Fibroblast of mammary gland (primary cell): ENCODE measurements at regions not wholly inside any gene's neighbourhood (a gene's known extent, or its start where the extent isn't known, plus 50 kb on each side); places are given as distances from the start of the nearest gene placed in this dataset.

Experiments
- DNase-seq: peaks from one replicate; pipeline ENCODE4 v3.0.0-alpha.2; 2010; ENCODE audit warnings: low read depth
- H3K4me3 ChIP-seq: 2 replicates; pipeline ENCODE4 v1.5.1; 2011; ENCODE audit warnings: low read depth, mild to moderate bottlenecking, low read length, moderate library complexity; ENCODE audit not compliant: control insufficient read depth
- TF ChIP-seq, protein P1 (sequence below): conservative IDR thresholded peaks from 2 replicates; pipeline ENCODE4 v1.5.1; 2011; ENCODE audit warnings: low read depth, low read length, inconsistent platforms; ENCODE audit not compliant: control insufficient read depth, insufficient read depth

DNA sequence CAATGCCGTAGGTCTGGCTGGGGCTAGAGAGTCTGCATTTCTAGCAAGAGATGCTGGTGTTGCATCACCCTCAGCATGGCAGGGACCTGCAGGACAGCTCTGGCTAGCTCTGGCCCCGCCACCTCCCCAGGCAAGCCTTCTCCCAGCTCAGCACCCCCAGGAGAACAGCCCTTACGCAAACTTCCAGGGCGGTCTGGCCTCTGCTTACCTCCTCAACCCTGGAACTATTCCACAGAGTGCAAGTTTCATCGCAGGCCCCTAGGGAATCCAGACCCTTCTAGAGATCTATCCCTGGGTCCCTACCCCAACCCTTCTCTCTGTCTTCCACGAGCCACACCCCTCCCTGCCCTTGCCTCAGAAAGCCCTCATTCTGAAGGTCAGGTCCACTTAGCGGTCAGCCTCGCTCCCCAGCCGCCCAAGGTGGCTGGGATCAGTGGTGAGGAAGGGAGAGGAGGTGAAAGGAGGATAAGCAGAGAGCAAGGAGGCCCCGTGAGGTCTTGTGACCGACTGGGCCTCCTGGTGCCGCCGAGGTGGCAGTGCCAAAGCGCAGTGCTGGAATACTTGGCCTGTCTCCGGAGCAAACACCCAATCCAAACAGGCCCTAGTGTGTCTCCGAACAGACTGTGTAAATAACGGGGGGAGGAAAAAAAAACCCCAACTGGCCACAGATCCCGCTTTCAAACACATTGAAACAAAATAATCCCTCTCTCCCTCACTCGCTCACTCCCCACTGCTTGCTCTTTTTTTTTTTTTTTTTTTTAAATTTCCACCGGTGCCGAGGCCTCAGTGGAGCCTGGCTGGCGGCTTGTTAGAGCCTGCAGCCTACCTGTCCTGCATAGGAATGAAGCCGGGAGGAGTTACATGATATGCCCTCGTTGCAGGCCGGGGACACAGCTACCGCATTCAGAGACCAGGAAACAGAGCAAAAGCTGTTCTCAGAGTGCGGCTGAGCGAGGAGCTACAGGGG is 380.9 kb downstream of the SOX9 start:
- no peak overlapping the region for H3K4me3 ChIP-seq
- TF ChIP-seq, protein P1, sequence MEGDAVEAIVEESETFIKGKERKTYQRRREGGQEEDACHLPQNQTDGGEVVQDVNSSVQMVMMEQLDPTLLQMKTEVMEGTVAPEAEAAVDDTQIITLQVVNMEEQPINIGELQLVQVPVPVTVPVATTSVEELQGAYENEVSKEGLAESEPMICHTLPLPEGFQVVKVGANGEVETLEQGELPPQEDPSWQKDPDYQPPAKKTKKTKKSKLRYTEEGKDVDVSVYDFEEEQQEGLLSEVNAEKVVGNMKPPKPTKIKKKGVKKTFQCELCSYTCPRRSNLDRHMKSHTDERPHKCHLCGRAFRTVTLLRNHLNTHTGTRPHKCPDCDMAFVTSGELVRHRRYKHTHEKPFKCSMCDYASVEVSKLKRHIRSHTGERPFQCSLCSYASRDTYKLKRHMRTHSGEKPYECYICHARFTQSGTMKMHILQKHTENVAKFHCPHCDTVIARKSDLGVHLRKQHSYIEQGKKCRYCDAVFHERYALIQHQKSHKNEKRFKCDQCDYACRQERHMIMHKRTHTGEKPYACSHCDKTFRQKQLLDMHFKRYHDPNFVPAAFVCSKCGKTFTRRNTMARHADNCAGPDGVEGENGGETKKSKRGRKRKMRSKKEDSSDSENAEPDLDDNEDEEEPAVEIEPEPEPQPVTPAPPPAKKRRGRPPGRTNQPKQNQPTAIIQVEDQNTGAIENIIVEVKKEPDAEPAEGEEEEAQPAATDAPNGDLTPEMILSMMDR: no peak
- no peak for DNase-seq

DNA sequence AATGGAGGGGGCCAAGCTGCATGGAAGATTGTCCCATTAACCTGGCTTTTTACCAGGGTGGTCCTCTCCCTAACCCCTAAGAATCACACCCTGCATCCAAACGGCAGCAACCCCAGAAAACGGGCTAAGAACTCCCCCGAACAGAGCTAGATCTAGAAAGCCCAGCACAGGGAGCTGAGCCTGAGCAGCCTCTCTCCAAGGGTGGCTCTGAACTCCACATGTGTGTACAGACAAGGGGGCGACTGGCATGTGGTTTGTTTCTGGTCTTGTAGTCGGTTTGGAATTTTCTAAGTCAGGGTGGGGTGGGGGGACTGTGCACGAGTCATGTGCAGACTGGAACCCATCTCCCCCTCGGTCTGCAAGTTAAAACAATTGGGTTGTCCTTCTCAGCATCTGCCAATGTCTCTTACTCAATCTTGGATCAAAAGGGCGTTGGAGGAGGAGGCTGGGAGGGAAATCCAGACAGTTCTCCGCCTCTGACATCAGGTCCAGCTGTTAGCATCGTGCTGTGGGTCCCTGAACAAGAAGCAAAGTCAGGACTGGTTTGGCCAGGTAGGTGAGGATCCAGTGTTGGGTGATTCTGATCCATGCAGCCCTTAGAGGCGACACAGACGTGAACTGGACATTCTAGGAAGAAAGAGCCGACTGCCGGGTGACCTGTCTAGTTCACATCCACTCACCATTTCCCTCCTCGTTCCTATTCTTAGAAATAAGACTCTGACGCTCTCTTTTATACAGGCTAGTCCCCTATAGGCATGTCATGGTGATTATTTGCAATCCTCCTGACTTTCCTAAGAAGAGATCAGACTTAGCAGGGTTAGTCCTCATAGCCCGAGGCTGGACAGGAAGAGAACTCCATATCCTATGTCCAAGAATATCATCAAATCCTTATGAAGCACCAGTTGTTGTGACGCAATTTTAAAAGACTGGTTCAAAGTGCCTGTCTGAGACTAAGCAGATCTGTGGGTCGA is 381.8 kb downstream of the SOX9 start:
- TF ChIP-seq, protein P1: no peak
- DNase-seq: peak; percentile 59
- no peak overlapping the region for H3K4me3 ChIP-seq

DNA sequence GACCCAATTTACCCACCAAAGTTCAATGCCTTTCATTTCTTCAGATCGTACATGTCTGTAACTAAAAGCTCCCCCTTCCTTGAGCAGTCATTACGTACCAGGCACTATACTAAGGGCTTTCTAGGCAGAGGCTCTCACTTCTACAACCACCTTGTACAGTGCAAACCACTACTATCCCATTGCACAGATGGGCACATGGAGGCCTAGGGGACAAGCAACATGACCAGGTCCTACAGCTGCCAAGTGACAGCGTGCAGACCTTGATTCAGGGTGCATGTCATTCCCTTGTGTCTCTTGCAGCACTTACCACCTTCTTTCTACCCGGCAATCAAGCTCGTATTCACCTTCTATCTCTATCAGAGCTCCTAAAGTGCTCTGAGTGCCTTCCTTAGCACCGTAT is 382.7 kb downstream of the SOX9 start:
- H3K4me3 ChIP-seq: no peak overlapping the region
- no peak for DNase-seq
- TF ChIP-seq, protein P1: no peak

DNA sequence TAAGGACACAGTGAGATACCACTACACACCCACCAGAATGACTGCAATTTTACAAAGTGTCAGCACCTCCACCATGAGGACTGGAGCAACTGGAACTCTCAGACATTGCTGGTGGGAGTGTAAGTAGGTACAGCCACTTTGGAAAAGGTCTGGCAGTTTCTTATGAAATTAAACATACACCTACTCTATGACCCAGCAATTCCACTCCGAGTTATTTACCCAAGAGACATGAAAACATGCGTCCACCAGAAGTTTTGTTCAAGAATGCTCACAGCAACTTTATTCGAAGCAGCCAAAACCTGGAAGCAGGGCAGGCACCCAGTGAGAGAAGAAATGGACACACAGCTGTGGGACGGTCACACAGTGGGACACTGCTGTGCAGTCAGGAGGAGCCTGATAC is 384.0 kb downstream of the SOX9 start:
- TF ChIP-seq, protein P1: no peak
- no peak for DNase-seq
- H3K4me3 ChIP-seq: no peak overlapping the region

DNA sequence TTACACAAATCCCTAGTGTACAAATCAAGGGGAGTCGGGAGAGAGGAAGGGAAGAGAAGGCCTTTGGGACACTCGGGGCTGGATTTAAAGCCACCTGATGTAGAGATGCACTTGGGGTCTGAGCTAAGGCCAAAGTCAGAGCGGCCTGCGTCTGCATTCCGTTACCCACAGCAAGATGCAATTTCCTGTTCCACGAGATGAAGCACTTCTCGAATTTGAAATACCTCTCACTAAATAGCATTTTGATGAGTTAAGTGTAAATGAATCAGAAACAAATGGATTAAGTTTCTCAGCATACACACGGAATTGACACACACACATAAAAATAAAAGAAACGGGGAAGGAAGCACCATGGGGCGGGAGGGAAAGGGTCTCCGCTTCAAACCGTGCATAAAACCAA is 386.0 kb downstream of the SOX9 start:
- DNase-seq: no peak
- TF ChIP-seq, protein P1: no peak
- no peak overlapping the region for H3K4me3 ChIP-seq

DNA sequence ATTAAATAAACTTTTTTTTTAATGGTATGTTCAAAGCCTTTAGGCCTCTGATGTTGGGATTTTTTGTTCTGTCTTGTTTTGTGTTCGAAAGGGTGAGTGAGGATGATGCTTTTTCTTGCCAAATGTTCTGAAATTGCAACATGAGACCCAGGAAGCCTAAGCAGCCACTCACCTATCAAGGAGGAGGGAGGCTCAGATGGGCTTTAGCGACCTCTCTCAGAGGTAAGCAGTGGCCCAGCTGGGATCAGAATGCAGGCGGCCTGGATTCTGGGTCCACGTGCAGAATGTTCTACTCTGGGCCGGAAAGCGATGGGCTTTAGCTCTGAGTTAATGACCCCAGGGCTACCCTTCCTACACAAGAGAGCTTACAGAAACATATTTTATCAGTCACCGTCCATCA is 386.6 kb downstream of the SOX9 start:
- no peak for DNase-seq
- TF ChIP-seq, protein P1: no peak
- H3K4me3 ChIP-seq: no peak overlapping the region
